ENCODE measurements at regions not wholly inside any gene's neighbourhood (a gene's known extent, or its start where the extent isn't known, plus 50 kb on each side); places are given as distances from the start of the nearest gene placed in this dataset.

DNA sequence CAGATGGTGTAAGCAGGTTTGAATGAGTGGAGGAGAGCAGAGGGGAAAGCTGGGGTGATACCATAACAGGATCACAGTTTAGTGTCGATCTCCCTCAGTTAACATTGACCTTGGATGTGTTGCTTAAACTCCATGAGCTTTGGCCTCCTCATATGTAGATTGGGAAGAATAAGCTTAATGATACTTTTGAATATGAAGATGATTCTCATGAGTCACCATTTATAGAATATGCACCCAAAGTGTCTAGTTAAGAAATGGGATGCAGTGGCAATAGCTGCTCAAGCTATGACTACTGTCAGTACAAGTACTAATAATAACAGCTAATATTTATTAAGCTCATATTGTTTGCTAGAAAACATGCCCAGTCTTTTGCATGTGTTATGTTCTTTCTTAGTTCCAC is 236.2 kb upstream of the KIRREL3 start:
- POLR2A ChIA-PET = no interaction called here
- no peak for DNase-seq
- H3K9me3 ChIP-seq = no peaks in the 10 kb centered on the region
- no peak overlapping the region for H3K4me3 ChIP-seq (ENCODE audit: low read depth in 2 of 2, low read length in 1 of 2)
- H3K4me2 ChIP-seq = no peak overlapping the region
- H3F3A ChIP-seq (replicated peaks; ENCODE audit: insufficient read depth) = no peaks in the 10 kb centered on the region
- CTCF ChIA-PET = interaction anchor here (1.1 kb wide), 1 partner anchor 10 kb away, joined by 3 read pairs; no protein-coding TSS in a partner anchor
- TF ChIP-seq RFX5 (IDR thresholded peaks at IDR 0.05; ENCODE audit: low read length) = no peak
- TF ChIP-seq RAD21 (IDR thresholded peaks at IDR 0.05; ENCODE audit: low read length) = no peak
- no peak for TF ChIP-seq TCF12 (IDR thresholded peaks at IDR 0.05)
- TF ChIP-seq PBX3 (IDR thresholded peaks at IDR 0.05) = no peak
- no peak for TF ChIP-seq POLR2AphosphoS5 (IDR thresholded peaks at IDR 0.05; ENCODE audit: low read depth, low read length)
- no peak for TF ChIP-seq GABPA (IDR thresholded peaks at IDR 0.05; ENCODE audit: low read depth)
- no peak for TF ChIP-seq CTCF (IDR thresholded peaks at IDR 0.05)
- TF ChIP-seq ZBTB33 (IDR thresholded peaks at IDR 0.05; ENCODE audit: borderline replicate concordance, low read depth) = no peak
- TF ChIP-seq SMC3 (IDR thresholded peaks at IDR 0.05; ENCODE audit: low read depth, low read length) = no peak
- TF ChIP-seq GATA2 (CRISPR knock-in tag; IDR thresholded peaks at IDR 0.05) = no peak
- no peak for TF ChIP-seq TAF1 (IDR thresholded peaks at IDR 0.05; ENCODE audit: borderline replicate concordance, low read depth, low read length)
- TF ChIP-seq ELF1 (IDR thresholded peaks at IDR 0.05) = no peak
- TF ChIP-seq USF2 (IDR thresholded peaks at IDR 0.05; ENCODE audit: borderline replicate concordance, low read depth, low read length) = no peak
- TF ChIP-seq FOXM1 (IDR thresholded peaks at IDR 0.05; ENCODE audit: low read depth) = no peak
- TF ChIP-seq SIN3A (IDR thresholded peaks at IDR 0.05; ENCODE audit: borderline replicate concordance, low read depth, low read length) = no peak
- no peak for TF ChIP-seq NRF1 (IDR thresholded peaks at IDR 0.05; ENCODE audit: low read depth, low read length)
- no peak for TF ChIP-seq NFIC (IDR thresholded peaks at IDR 0.05; ENCODE audit: borderline replicate concordance)
- no peak for TF ChIP-seq FOXJ3 (CRISPR knock-in tag; IDR thresholded peaks at IDR 0.05)
- no peak for TF ChIP-seq RCOR1 (IDR thresholded peaks at IDR 0.05; ENCODE audit: low read length)
- TF ChIP-seq, protein P1, sequence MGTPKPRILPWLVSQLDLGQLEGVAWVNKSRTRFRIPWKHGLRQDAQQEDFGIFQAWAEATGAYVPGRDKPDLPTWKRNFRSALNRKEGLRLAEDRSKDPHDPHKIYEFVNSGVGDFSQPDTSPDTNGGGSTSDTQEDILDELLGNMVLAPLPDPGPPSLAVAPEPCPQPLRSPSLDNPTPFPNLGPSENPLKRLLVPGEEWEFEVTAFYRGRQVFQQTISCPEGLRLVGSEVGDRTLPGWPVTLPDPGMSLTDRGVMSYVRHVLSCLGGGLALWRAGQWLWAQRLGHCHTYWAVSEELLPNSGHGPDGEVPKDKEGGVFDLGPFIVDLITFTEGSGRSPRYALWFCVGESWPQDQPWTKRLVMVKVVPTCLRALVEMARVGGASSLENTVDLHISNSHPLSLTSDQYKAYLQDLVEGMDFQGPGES (IDR thresholded peaks at IDR 0.05; ENCODE audit: low read depth, low read length) = no peak
- no peaks in the 10 kb centered on the region for H3K9me2 ChIP-seq
- H3K27me3 ChIP-seq (ENCODE audit: insufficient read depth) = no peaks in the 10 kb centered on the region
- no peaks in the 10 kb centered on the region; a peak in 1 of 4 replicates for H3K4me1 ChIP-seq (ENCODE audit: control insufficient read depth in 1 of 2, insufficient read depth in 2 of 2, low read depth in 1 of 2, low read length in 1 of 2)
- no peak overlapping the region for H2AFZ ChIP-seq (ENCODE audit: low read depth)
- no peaks in the 10 kb centered on the region for H4K20me1 ChIP-seq (ENCODE audit: insufficient read depth)
- H3K9ac ChIP-seq = no peak overlapping the region
- no peak overlapping the region for H3K27ac ChIP-seq (ENCODE audit: low read depth in 2 of 2, low read length in 1 of 2)
- no peaks in the 10 kb centered on the region for H3K79me2 ChIP-seq (ENCODE audit: insufficient read depth)
- no peaks in the 10 kb centered on the region for H3K36me3 ChIP-seq (replicated peaks in 1 of 2; ENCODE audit: control insufficient read depth in 1 of 2, insufficient read depth in 2 of 2, low read length in 1 of 2)
- WGBS (ENCODE audit: low lambda C conversion rate) = 0% methylated on average over 1 of the region's 1 CpG

All from SK-N-SH (cell line).